Effector CD4-positive, alpha-beta T cell (primary cell): ENCODE measurements at regions not wholly inside any gene's neighbourhood (a gene's known extent, or its start where the extent isn't known, plus 50 kb on each side); places are given as distances from the start of the nearest gene placed in this dataset.
"Not testable (repeated sequence)": the region's sequence is repeated elsewhere in the genome, so short reads cannot be mapped to it uniquely, and the experiment has no call there.

ENCODE experiments used
- DNase-seq: peaks from one replicate; pipeline ENCODE4 v3.0.0-alpha.2; 2020

DNA sequence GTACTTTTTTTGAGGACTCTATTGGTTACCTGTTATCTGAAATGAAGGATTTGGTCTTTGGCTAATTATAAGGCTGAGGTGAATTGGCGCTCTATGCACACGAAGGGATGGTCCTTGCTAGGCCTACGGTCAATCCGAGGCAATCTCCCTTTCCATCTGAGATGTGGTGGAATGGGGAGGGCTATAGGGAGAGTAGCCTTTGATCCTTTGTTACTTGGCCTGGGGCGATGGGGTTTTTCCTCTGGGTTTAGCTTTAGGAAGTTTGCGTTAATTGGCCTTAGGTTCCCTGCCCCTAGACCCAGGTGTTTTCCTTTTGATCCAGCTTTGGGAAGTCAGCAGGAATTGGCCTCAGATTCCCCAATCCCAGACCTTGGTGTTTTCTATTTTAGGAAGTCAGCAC lies 102.1 kb upstream of the C9orf72 start:
- DNase-seq: no peak

DNA sequence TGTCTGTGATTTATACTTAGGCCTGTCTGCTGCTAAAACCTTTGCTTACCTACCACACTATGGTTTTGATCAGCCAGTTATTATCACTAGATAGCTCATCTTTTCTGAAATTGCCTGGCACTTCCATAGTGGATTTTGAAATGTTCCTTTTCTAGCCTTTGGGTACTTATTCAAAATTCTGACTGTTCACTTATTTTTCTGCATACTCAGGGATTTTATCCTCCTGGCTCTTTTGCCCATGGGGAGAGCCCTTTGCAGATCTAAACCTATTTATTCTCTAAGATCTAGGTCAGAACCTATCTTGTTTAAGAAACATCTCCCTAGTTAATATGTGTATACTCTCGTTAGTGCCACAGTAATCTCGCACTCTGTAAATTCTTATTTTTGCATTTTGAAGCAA lies 103.5 kb upstream of the C9orf72 start:
- DNase-seq: no peak

DNA sequence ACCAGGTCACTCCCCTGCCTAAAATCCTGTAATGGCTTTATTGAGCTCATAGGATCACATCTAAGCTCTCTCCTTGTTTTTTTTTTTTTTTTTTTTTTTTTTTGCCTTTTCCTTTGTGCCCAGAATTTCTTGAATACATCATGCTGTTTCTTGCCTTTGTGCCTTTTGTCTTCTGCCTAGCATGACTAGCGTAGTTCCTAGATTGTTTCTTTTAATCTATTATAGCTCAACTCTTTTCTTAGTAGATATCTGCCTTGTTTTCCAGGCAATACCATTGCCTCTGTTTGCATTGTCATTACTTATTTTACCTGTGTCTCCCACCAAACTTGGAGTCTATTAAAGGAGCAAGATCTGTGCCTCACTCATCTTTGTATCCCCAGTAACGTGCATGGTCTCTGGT lies 106.1 kb upstream of the C9orf72 start:
- DNase-seq: no peak

DNA sequence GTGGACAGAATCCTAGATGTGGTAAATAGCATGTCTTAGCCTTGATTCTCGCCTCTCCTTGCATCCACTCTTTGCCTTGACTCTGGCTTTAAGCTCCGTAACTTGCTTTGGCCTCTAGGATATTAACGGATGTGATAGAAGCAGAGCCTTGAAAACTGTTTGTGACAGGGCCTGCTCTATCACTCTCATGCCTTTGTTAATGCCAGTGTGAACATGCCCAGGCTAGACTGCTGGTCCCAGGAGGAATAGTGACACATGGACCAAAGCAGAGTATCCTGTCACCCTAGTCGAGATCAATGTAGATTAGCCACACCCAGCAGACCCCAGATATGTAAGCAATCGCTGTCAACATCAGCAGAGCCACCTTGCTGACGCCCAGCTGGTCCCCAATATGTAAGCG lies 109.9 kb upstream of the C9orf72 start:
- DNase-seq: no peak

DNA sequence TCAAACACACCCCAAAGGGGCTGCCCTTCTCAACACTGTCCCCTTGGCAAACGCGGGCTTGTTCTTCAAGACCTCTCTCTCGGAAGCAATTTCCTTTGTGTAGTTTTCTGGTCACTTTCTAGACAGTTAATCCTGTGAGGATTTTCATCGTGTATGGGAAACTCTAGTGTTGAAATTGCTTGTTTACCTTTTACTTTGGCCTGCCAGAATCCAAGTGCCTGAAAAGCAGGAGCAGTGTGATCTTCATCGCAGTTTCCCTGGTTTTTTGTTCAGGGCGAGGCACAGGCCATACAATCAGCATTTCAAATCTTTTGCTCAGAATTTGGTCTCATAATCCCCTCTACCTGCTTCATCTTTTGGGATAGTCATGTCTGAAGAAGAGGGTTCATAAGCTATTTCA lies 115.7 kb upstream of the C9orf72 start:
- no peak for DNase-seq

DNA sequence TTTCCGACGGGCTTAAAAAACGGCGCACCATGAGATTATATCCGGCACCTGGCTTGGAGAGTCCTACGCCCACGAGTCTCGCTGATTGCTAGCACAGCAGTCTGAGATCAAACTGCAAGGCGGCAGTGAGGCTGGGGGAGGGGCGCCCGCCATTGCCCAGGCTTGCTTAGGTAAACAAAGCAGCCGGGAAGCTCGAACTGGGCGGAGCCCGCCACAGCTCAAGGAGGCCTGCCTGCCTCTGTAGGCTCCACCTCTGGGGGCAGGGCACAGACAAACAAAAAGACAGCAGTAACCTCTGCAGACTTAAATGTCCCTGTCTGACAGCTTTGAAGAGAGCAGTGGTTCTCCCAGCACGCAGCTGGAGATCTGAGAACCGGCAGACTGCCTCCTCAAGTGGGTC lies 117.5 kb upstream of the C9orf72 start:
- DNase-seq: not testable (repeated sequence)

DNA sequence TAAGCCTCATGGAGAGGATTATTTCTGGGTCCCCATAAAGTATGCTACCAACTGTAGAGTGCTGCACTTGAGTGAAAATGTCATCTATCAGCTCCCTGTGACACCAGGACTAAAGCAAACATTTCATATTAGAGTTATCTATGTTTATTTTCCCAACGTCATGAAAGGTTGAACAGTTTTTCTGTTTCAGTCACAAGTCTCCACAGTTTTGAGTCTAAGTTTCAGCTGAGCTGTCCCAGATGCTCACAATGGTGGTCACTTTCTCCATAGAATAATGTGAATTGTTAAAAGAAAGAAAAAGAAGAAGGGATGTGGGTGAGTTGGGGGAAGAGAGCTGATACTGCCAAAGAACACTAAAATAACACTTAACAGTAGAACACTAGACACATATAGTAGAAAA lies 126.3 kb upstream of the C9orf72 start:
- DNase-seq: no peak

DNA sequence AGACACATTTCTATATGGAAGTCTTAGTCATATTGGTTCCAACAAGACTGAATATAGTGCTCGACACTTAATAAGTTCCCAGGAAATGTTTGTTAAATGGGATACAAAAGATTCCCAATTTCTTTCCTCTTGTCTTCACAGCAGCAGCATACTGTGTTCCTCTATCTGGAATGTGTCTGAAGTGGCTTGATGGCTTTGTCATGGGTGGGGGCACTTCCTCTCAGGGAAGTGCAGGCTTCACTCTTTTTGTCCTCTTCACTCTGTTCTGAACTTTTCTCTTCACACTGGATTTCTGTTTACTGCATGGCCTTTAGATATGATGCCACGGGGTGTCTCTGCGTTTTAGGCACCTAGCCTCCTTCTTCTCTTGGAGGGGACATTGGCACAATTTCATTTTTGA lies 127.7 kb upstream of the C9orf72 start:
- no peak for DNase-seq

DNA sequence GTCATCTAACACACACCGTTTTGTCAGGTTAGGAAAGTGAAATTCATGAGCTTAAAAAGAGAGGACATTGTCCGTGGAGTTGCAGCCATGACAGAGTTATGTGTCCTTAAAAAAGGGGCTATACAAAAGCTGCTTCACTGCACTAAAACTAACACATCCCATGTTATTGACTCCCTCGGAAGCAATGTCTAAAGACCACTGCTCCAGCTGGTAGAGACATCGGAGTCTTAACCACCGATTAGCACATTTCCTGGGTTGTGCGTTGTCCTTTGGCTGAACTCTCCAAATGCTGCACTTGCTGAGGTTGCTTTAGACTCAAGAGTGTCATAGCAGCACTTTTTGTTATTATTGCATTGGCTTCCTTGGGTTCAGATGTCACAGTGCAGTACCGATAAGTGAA lies 128.3 kb upstream of the C9orf72 start:
- no peak for DNase-seq

DNA sequence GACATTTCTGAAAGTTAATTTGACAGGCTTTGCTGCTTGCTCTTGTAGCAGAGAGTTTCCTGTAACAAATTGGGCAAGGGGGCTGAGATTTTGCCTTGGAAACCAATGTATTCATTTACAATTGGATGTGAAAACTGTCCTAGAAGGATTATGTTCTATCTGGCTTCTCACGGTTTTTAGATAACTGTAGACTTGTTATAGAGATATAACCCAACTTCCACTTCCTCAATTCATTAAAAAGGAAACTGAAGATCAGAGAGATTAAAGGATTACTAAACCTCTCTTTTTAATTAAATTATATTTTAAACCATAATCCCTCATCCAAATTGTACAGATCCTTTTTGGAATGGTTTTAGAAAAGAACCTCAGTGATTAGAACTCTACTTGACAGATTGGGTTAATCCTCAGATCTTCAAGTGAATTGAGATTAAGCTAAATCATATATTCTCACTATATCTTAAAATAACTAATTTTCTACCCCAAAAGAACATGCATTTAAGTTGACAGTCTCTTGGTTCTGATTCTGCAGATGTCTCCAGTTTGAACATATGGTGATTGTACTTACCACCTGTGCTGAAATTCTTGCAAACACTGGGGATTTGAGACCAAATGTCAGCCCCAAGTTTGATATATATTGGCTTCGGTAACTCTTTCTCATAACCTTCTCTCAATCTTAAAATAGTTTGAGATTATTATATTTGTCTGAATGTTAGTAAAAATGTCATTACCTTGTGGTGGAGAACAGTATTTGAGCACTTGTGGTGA lies 130.1 kb upstream of the C9orf72 start:
- no peak for DNase-seq

DNA sequence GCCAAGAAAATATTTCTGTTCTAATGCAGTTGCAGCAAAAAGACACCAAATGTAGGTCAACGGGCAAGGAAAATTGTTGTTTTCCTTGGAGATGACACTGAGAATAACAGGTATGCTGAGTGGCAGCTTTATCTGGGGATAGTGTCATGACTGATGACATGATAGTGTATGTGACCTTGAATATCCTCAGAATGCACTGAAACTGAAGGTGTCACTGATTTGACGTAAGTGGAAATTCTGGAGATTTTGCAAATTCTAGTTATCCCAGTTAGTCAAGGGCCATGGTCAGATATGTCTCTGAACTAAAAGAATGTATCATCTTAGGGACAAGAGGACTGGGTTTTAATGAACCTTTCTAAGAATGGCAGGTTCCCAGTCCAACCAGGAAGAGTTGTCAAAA lies 138.0 kb upstream of the C9orf72 start:
- no peak for DNase-seq

DNA sequence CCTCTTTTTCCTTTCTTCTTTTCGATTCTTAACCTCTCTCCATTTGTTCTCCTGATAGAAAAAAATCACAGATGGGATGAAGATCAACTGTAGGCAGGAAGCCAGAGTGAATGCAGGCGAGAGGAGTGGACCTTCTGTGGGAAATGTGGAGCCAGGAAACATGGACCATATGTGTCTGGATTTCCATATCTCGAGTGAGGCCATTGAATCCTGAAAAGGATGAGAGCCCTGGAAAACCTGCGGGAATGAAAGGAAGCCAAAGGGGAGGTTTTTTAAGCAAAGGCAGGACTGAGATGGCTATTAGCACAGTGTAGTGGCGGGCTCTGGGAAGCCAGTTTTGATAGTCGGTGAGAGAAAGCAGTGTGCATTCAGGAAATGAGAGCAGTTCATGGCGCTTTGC lies 139.5 kb upstream of the C9orf72 start:
- no peak for DNase-seq

DNA sequence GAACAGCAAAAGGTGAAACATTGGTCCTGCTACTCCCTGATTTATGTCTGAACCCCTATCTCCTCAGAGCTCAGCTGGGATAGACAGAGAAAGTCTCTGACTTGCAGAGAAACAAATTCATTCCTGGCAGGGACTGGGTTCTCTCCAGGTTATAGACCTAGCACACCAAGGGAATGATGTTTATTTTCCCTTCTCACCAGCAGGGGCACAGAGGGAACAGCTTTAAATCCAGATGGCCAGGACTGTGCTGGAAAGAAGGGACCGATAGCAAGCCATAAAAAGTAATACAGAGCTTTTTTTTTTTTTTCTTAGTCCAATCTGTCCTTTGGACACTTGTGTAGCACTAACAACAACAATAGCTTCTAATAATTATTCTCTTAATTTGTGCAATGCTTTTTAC lies 141.1 kb upstream of the C9orf72 start:
- DNase-seq: no peak

DNA sequence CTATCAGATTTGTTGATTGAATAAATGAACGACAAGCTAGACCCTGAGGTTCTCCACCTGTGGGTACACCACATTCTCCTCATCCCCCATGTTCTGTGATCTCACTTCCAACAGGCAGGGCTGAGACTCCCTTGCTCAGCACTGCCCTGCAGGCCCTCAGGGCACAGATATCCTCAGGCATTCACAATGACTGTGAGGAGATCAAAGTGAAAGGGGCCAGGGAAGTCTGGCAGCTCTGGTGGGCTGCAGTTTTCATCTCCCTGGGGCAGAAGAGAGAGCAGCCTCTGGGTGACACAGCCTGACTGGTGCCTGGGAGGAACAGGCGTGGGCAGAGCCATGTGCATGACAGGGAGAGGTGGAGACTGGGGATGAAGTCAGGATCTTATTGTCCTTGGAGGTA lies 142.4 kb upstream of the C9orf72 start:
- no peak for DNase-seq

DNA sequence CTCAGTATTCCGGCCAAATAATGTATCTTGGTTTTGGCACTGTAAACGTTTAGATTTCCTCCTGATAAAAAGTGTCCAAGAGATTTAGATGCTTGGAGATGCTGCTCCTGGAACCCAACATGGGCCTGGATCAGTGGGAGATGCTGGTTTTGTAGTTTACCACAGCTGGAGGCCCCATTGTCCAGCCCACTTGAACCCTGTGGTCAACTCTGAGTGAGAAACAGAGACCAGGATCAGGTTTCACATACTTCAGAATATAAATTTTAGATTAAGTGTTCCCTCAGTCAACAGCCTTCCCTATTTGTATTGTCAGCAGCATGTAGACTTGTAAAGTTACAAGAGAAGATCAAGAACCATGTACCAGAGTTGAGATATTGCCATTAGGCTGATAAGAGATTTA lies 144.7 kb upstream of the C9orf72 start:
- DNase-seq: no peak

DNA sequence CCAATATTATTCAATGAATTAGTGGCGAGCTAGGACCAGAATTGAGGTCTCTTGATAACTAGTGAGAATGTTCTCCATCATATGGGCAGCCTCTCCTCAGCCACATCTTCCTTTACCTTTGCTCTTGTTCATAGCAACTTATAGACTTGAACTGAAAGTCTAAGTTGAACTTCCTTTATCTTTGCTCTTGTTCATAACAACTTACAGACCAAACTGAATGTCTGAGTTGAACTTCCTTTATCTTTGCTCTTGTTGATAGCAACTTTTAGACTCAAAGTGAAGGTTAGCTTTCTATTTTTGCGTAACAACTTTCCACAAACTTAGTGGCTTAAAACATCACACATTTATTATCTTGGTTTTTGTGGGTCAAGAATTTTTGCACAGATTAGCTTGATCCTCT lies 146.4 kb upstream of the C9orf72 start:
- DNase-seq: no peak

DNA sequence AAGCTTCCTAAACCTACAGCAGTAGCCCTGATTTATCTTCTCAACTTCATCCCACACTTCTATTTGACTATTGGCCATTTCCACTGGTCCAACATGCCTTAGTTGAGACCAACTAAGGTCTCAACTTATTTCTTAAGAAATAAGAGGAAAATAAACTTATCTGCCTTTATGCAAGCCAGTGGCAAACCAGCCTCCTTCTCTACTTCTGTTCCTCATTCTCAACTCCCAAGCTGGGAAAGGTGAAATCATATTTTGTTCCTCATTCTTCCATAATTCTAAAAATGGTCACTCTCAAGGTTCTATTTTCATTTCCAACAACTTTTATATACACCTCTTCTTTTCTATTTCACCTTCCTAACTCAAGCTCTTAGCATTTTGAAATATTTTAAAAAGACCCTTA lies 149.6 kb upstream of the C9orf72 start:
- no peak for DNase-seq

DNA sequence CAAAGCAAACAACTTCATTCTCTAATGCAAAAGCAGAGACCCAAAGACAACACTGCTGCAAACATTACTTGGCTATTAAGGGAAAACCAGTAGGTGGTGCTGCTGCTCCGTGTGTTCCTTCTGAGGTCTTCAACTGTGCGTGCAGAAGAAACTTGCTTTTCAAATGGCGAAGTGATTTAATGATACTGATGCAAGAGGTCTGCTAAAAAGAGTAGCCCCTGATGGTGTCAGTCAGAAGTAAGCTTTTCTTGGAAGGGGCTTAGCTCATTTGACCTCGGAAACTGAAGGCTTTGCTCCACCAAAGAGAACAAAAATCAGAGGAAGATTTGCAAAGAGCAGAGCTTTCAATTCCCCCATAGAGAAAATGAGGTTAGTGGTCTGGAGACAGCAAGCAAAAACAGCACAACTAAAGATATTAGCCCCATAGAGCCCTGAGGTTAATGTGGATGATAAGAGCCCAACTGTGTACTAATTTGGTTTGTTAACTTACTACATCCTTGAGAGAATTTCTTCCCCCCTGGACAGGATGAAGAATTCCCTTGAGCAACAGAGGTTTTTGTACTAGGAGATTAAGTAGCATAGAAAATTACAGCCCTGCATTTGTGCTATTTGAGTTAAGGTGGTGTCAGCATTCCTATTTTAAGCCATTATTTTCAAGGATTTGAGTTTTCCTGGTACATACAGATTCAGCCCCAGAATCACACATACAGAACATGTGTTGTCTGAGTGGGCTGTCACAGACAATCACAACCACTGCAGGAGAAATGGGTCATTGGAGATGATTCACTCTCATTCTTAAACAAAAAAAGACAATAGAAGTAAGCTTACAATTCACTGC lies 153.2 kb upstream of the C9orf72 start:
- no peak for DNase-seq

DNA sequence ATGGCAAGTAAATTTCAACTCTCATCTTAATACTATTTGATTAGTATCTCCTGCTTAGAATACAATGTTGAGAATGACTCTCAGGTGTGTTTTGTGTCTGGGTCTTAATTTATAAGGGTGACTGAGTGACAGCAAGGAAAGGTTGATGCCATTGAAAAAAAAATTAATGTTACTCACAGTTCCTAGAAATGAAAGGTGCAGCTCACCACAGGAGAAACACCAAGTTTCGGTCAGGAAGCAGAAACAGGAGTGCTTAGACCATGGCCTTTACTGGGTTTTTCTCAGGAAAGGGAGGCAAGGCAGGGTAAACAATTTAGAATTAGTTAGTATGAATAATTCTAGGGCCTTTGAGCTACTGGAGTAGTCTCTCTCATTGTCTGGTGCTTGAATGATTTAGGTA lies 159.2 kb upstream of the C9orf72 start:
- DNase-seq: no peak

DNA sequence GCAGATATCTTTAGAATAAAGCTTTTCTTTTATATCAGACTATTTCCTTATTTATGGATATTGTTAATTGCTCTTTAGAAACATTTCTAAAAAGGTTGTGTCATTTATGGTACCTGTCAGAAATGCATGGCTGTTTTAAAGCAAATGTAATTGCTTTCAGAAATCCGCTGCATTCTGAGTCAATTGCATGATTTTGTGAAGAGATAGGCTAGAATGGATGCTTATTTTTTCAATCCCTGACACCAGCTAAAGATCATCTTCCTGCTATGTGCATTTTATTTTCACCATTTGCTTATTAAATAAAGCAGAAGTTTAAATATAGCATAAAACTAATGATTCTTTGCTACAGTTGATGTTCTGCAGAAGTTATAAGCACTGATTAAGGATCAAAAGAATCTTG lies 170.2 kb upstream of the C9orf72 start:
- no peak for DNase-seq

DNA sequence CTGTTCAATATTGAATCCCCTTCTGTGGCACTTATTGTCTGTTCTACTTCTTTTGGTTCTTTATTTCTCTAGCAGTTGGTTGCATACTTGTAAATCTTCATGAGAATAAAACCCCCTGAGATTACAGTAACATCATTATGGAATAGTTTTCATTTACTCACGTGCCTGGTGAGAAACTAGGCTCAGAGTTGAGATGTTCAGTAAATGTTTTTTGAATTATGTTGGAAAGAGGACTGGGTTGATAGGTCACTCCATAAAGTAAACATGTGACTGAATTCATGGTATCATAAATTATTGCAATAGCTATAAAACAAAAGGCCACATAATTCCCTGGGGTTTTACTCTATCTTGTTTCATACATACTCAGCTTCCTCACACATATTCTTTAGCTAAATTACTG lies 174.2 kb upstream of the C9orf72 start:
- no peak for DNase-seq

DNA sequence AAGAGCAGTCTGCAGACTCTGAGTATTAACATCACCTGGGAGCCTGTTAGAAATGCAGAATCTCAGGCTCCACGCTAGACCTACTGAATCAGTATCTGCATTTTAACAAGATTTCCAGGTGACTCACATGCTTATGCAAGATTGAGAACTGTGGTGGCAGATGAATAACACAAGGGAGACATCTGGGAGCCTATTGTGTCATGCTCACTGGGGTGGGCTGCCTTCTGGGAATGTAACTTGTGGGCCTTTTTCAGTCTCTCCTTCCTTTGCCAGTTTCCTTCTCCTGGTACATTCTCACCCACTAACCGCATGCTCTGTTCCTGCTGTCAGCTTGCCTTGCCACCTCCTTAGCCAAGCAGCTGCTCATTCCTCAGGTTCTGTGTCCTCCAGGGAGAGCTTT lies 176.6 kb upstream of the C9orf72 start:
- no peak for DNase-seq

DNA sequence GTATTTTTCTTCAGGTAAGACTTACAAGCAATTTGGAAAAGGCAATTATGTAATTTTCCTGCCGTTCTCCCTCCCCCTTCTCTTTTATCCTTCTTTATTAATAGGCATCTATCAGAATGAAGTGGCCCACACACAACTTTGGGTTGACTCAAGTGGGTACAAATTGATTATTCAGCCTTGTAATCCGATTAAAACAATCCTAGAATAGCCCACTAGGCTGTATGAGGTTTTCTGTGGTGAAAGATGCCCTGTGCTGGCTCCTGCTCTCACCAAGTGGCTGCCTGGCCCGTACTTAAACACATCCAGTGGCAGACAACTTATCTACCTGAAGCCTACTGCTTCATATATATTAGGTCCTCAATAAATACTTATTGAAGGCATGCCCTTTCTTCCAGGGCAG lies 177.3 kb upstream of the C9orf72 start:
- DNase-seq: no peak

DNA sequence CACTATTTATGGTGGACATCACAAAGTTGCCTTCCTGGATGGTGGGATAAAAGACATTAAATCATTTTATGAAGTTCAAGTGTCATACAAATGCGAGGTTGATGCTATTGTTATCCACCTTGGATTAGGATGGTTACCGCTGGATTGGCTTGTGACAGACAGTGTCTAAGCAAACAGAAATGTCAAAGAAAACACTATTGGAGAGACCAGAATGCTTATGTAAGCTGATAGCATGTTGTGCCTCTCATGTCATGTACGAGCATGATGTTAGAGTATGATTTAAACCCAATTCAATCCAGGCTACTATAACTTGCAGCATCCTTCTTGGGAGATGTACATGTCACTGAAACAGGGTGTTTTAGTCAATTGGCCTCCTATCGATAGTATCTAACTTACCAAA lies 178.8 kb upstream of the C9orf72 start:
- DNase-seq: no peak

DNA sequence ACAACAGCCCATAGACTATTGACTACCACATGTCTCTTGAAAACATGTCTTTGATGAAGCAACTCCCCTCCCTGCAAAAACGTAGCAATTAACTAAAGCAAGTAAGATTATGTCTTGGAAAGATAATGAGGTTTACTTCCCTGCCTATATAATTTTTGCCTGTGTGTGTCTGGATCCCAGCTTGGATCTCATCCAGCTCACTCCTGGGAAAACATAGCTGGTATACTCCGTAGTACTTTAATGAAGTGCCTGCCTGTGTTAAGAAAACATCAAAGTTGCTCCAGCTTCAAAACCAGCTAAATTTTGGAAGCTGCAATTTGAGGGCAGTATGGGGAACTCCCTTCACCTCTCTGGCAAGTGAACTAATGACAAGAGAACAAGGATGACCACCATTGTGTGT lies 182.6 kb upstream of the C9orf72 start:
- no peak for DNase-seq
